Islet of Langerhans (tissue), 1 donor: ENCODE measurements at regions not wholly inside any gene's neighbourhood (a gene's known extent, or its start where the extent isn't known, plus 50 kb on each side); places are given as distances from the start of the nearest gene placed in this dataset.

Experiments
- FAIRE-seq: peaks from one replicate; lab custom pipeline; 2011; peaks lifted over from hg19 to GRCh38; lab: Jason Lieb, UNC

GRCh38 chr10:130801784-130802183, 509.7 kb downstream of the TCERG1L start:
- no peak for FAIRE-seq

- FAIRE-seq: no peak
These were observed 509.2 kb downstream of the TCERG1L start for GRCh38 chr10:130802301-130802700.

- FAIRE-seq: no peak
These were observed 507.2 kb downstream of the TCERG1L start for GRCh38 chr10:130804281-130804680.

GRCh38 chr10:130804778-130805634, 506.5 kb downstream of the TCERG1L start:
- FAIRE-seq: no peak

GRCh38 chr10:130805635-130806030, 505.9 kb downstream of the TCERG1L start:
- FAIRE-seq: no peak

GRCh38 chr10:130806426-130806825, 505.1 kb downstream of the TCERG1L start:
- no peak for FAIRE-seq

- FAIRE-seq: no peak
These were observed 504.4 kb downstream of the TCERG1L start for GRCh38 chr10:130807096-130807495.

- no peak for FAIRE-seq
These were observed 503.8 kb downstream of the TCERG1L start for GRCh38 chr10:130807721-130808120.

- no peak for FAIRE-seq
These were observed 503.3 kb downstream of the TCERG1L start for GRCh38 chr10:130808243-130808642.

GRCh38 chr10:130808686-130809085, 502.8 kb downstream of the TCERG1L start:
- FAIRE-seq: no peak

- no peak for FAIRE-seq
These were observed 502.3 kb downstream of the TCERG1L start for GRCh38 chr10:130809181-130809580.

GRCh38 chr10:130809761-130810515, 501.6 kb downstream of the TCERG1L start:
- FAIRE-seq: no peak

- no peak for FAIRE-seq
These were observed 500.7 kb downstream of the TCERG1L start for GRCh38 chr10:130810856-130811255.

GRCh38 chr10:130812381-130813148, 499.0 kb downstream of the TCERG1L start:
- no peak for FAIRE-seq

- FAIRE-seq: no peak
These were observed 496.9 kb downstream of the TCERG1L start for GRCh38 chr10:130814610-130815009.

GRCh38 chr10:130816116-130816901, 495.2 kb downstream of the TCERG1L start:
- no peak for FAIRE-seq

GRCh38 chr10:130817046-130817624, 494.4 kb downstream of the TCERG1L start:
- FAIRE-seq: no peak

- FAIRE-seq: no peak
These were observed 493.8 kb downstream of the TCERG1L start for GRCh38 chr10:130817674-130818073.

- FAIRE-seq: no peak
These were observed 490.5 kb downstream of the TCERG1L start for GRCh38 chr10:130820880-130821482.

GRCh38 chr10:130824230-130825014, 487.1 kb downstream of the TCERG1L start:
- FAIRE-seq: no peak
